IMR-90 (cell line): ENCODE measurements at regions not wholly inside any gene's neighbourhood (a gene's known extent, or its start where the extent isn't known, plus 50 kb on each side); places are given as distances from the start of the nearest gene placed in this dataset.

Source experiments
- ATAC-seq: fragments of 200-7000 bp; cut with Tn5 transposase; 2 replicates; pipeline ENCODE4 v1.9.1; 2020; ENCODE audit warnings: low read depth, mild to moderate bottlenecking, moderate library complexity
- BruUV-seq: library from RNA; stranded (reverse); fragments of 400-500 nt; replicated peaks from 2 replicates; lab custom pipeline; 2021; lab: Mats Ljungman, UMichigan
- CTCF ChIA-PET: fragments of 300-600 bp; formaldehyde crosslinking; extraction: SDS; loops from one replicate; lab custom pipeline; 2021; ENCODE audit warnings: antibody characterized with exemption; lab: Yijun Ruan, JAX
- POLR2A ChIA-PET: fragments of 300-600 bp; sonication (Branson Sonifier 250); formaldehyde crosslinking; loops from one replicate; lab custom pipeline; 2022; ENCODE audit warnings: antibody characterized with exemption; ENCODE audit not compliant: unreplicated experiment; lab: Charles Lee
- DNase-seq: peaks from one replicate; pipeline ENCODE4 v3.0.0; 2013
- H2AFZ ChIP-seq: replicated peaks from 2 replicates; pipeline ENCODE3; 2013; ENCODE audit warnings: low read length, mild to moderate bottlenecking; ENCODE audit not compliant: poor library complexity
- H2AK5ac ChIP-seq: 2 replicates; pipeline ENCODE4 v1.6.1; 2013; ENCODE audit warnings: low read depth, low read length, inconsistent platforms
- H2AK9ac ChIP-seq: replicated peaks from 2 replicates; pipeline ENCODE3; 2013; ENCODE audit warnings: mild to moderate bottlenecking, low read depth, low read length, moderate library complexity; ENCODE audit not compliant: poor library complexity
- H2BK120ac ChIP-seq: 2 replicates; pipeline ENCODE4 v1.6.1; 2013; ENCODE audit warnings: low read depth, low read length, inconsistent platforms
- H2BK15ac ChIP-seq: 3 replicates; pipeline ENCODE4 v1.6.1; 2013; ENCODE audit warnings: low read depth, low read length, inconsistent platforms
- H2BK20ac ChIP-seq: 2 replicates; pipeline ENCODE4 v1.6.1; 2013; ENCODE audit warnings: low read depth, mild to moderate bottlenecking, inconsistent platforms, low read length, moderate library complexity
- H2BK5ac ChIP-seq: 2 replicates; pipeline ENCODE4 v1.6.1; 2013; ENCODE audit warnings: mild to moderate bottlenecking, low read depth, low read length, inconsistent platforms; ENCODE audit not compliant: poor library complexity, severe bottlenecking
- H3K14ac ChIP-seq: replicated peaks from 2 replicates; pipeline ENCODE4 v1.6.1; 2013; ENCODE audit warnings: low read depth, low read length, inconsistent platforms
- H3K18ac ChIP-seq: 2 replicates; pipeline ENCODE4 v1.6.1; 2013; ENCODE audit warnings: low read depth, low read length, control low read depth
- H3K23ac ChIP-seq: 2 replicates; pipeline ENCODE4 v1.6.1; 2013; ENCODE audit warnings: low read depth, low read length, inconsistent platforms
- H3K27ac ChIP-seq: 2 replicates; pipeline ENCODE4 v1.5.1; 2013; ENCODE audit warnings: mild to moderate bottlenecking, control low read depth, low read length; ENCODE audit not compliant: insufficient read depth
- H3K27me3 ChIP-seq: 2 replicates; pipeline ENCODE4 v1.6.1; 2013; ENCODE audit warnings: low read length; ENCODE audit not compliant: control insufficient read depth, insufficient read depth
- H3K36me3 ChIP-seq: 2 replicates; pipeline ENCODE4 v1.6.1; 2013; ENCODE audit warnings: low read length, mixed read lengths; ENCODE audit not compliant: control insufficient read depth, insufficient read depth
- H3K4ac ChIP-seq: 2 replicates; pipeline ENCODE4 v1.6.1; 2013; ENCODE audit warnings: low read depth, low read length, inconsistent platforms
- H3K4me1 ChIP-seq: 2 replicates; pipeline ENCODE4 v1.6.1; 2013; ENCODE audit warnings: low read length, mixed read lengths; ENCODE audit not compliant: control insufficient read depth, insufficient read depth
- H3K4me2 ChIP-seq: 2 replicates; pipeline ENCODE4 v1.6.1; 2013; ENCODE audit warnings: low read depth, mild to moderate bottlenecking, control low read depth, low read length, moderate library complexity
- H3K4me3 ChIP-seq: 2 replicates; pipeline ENCODE4 v1.5.1; 2013; ENCODE audit warnings: low read depth, mild to moderate bottlenecking, control low read depth, low read length, moderate library complexity; ENCODE audit not compliant: insufficient read depth
- H3K56ac ChIP-seq: 2 replicates; pipeline ENCODE4 v1.6.1; 2013; ENCODE audit warnings: low read length, inconsistent platforms; ENCODE audit not compliant: insufficient read depth; ENCODE audit errors: extremely low read depth
- H3K79me1 ChIP-seq, 2 experiments: 2 replicates each; pipeline ENCODE4 v1.6.1; 2013; ENCODE audit warnings: low read length in 2 of 2, inconsistent platforms in 1 of 2, low read depth in 1 of 2
- H3K9ac ChIP-seq: 2 replicates; pipeline ENCODE4 v1.6.1; 2013; ENCODE audit warnings: low read depth, low read length, control low read depth
- H3K9me1 ChIP-seq: 2 replicates; pipeline ENCODE4 v1.6.1; 2013; ENCODE audit warnings: low read length, inconsistent platforms; ENCODE audit not compliant: insufficient read depth
- H3K9me3 ChIP-seq: 2 replicates; pipeline ENCODE4 v1.6.1; 2013; ENCODE audit warnings: low read length; ENCODE audit not compliant: control insufficient read depth, insufficient read depth
- H4K20me1 ChIP-seq: 2 replicates; pipeline ENCODE4 v1.6.1; 2013; ENCODE audit warnings: low read length, inconsistent platforms; ENCODE audit not compliant: insufficient read depth
- H4K5ac ChIP-seq: 2 replicates; pipeline ENCODE4 v1.6.1; 2013; ENCODE audit warnings: mild to moderate bottlenecking, low read depth, low read length, control low read depth
- H4K8ac ChIP-seq, 2 experiments: 2 replicates each; pipeline ENCODE4 v1.6.1; 2013; ENCODE audit warnings: low read depth in 2 of 2, low read length in 2 of 2, control low read depth in 1 of 2, inconsistent platforms in 1 of 2
- H4K91ac ChIP-seq: 2 replicates; pipeline ENCODE4 v1.6.1; 2013; ENCODE audit warnings: low read depth, low read length, inconsistent platforms; ENCODE audit not compliant: insufficient read depth
- CHD1 ChIP-seq: IDR thresholded peaks from 2 replicates; pipeline ENCODE4 v1.6.1; 2012; ENCODE audit warnings: low read depth, low read length, improper control_type of control experiment
- ELK1 ChIP-seq: fragments of 150-350 bp; IDR thresholded peaks from 2 replicates; pipeline ENCODE4 v1.6.1; 2016; ENCODE audit warnings: low read depth, mild to moderate bottlenecking, low read length, moderate library complexity, borderline replicate concordance
- FOS ChIP-seq: fragments of 150-350 bp; IDR thresholded peaks from 2 replicates; pipeline ENCODE4 v1.6.1; 2016; ENCODE audit warnings: low read depth, low read length
- MAZ ChIP-seq: IDR thresholded peaks from 2 replicates; pipeline ENCODE4 v1.6.1; 2012; ENCODE audit warnings: low read depth, mild to moderate bottlenecking, low read length, improper control_type of control experiment, moderate library complexity, borderline replicate concordance
- POLR2A ChIP-seq: IDR thresholded peaks from 2 replicates; pipeline ENCODE4 v1.6.1; 2012; ENCODE audit warnings: mild to moderate bottlenecking, low read depth, low read length
- RFX5 ChIP-seq: IDR thresholded peaks from 2 replicates; pipeline ENCODE4 v1.8.0; 2012; ENCODE audit warnings: low read depth, mild to moderate bottlenecking, low read length, moderate library complexity
- WGBS, 2 experiments: methylation state at CpG; one replicate each; pipeline versions ENCODE4 v1.1.5 to v1.1.7; 2013; ENCODE audit warnings: missing lambda C conversion rate in 2 of 2; ENCODE audit not compliant: insufficient read length in 1 of 2; ENCODE audit errors: extremely low coverage in 2 of 2; 5-methylcytosine and 5-hydroxymethylcytosine counted together
- dilution Hi-C: fragments of 300-500 bp; cut with HindIII; formaldehyde crosslinking; loops from one replicate; pipeline ENCODE4 v1.14.3; 2018; ENCODE audit warnings: low sequenced_read_pairs; ENCODE audit not compliant: unreplicated experiment
- in situ Hi-C: fragments of 300-500 bp; cut with MboI; formaldehyde crosslinking; loops from 3 replicates; pipeline ENCODE4 v1.14.3; 2019; ENCODE audit warnings: low sequenced_read_pairs, inconsistent platforms, mixed read lengths
- intact Hi-C: fragments of 100-400 bp; cut with micrococcal nuclease; formaldehyde crosslinking; loops from 2 replicates; pipeline ENCODE4 v1.10.0; 2022

GRCh38 chr3:170811515-170811914 lies 58.5 kb downstream of the RPL22L1 start:
- no TSS peak for BruUV-seq
- dilution Hi-C loops = no loop called here

More at GRCh38 chr3:170811515-170811914, 58.5 kb downstream of the RPL22L1 start:
- Histone ChIP-seq H4K5ac (peak overlapping the region; percentile 46; the same call in 1 of the 2 replicates), H3K27ac (peak overlapping the region; percentile 54), H2BK20ac (peak overlapping the region; percentile 72), H3K4ac (peak overlapping the region; percentile 82), H3K79me1 (no peaks in the 10 kb centered on the region), H3K4me3 (no peak overlapping the region), H3K9me1 (peaks cover 8% of the 10 kb centered on the region; the same call in 1 of the 2 replicates), H3K4me2 (no peak overlapping the region), H2BK15ac (peak overlapping the region; percentile 21; the same call in 1 of the 3 replicates), H3K18ac (peak overlapping the region; percentile 19), H3K4me1 (peaks cover 7% of the 10 kb centered on the region), H2BK5ac (peak overlapping the region; percentile 9), H3K27me3 (no peaks in the 10 kb centered on the region), H2AK5ac (peak overlapping the region; percentile 87), H2AK9ac (peak overlapping the region; percentile 38), H3K9ac (0 out of 2 replicates have a peak overlapping the region, but pooled peaks have one; percentile 1), H3K14ac (peak overlapping the region; percentile 35; the same call in 1 of the 2 replicates), H3K56ac (peak overlapping the region; percentile 22; the same call in 1 of the 2 replicates), H4K20me1 (no peaks in the 10 kb centered on the region), H4K91ac (peak overlapping the region; percentile 68), H3K9me3 (no peaks in the 10 kb centered on the region), H4K8ac (peak overlapping the region; percentile 2 to 79; a peak in 3 of 4 replicates), H2AFZ (peak overlapping the region; percentile 11), H3K23ac (no peak overlapping the region; the same call in 1 of the 2 replicates), H3K36me3 (no peaks in the 10 kb centered on the region), H2BK120ac (peak overlapping the region; percentile 90)
- TF ChIP-seq CHD1 (no peak), POLR2A (no peak), MAZ (no peak), ELK1 (no peak), RFX5 (no peak), FOS (peak; percentile 30; the same call in 1 of the 2 replicates)
- WGBS, 2 experiments = no CpG with 5 or more reads among the region's 5 CpGs
- ChIA-PET POLR2A (no interaction called here), CTCF (interaction anchor here (0.6 to 6.3 kb wide), 30 partner anchors 9 to 631 kb away, joined by 3 to 101 read pairs (median 5); partner anchors contain the start of genes CLDN11 and SLC7A14)
- in situ Hi-C loops = loop anchor here (5.0 kb wide), 1 partner anchor 394 kb away; the partner anchor contains the start of gene CLDN11
- DNase-seq (peak; percentile 60), ATAC-seq (no peak)
- intact Hi-C loops = no loop called here
